H1 (cell line): ENCODE measurements at regions not wholly inside any gene's neighbourhood (a gene's known extent, or its start where the extent isn't known, plus 50 kb on each side); places are given as distances from the start of the nearest gene placed in this dataset.

Experiments used
- CTCF ChIA-PET: fragments of 300-600 bp; sonication (Branson Sonifier 250); formaldehyde crosslinking; loops from one replicate; lab custom pipeline; 2021; ENCODE audit not compliant: partially characterized antibody; lab: Charles Lee
- POLR2A ChIA-PET: fragments of 300-600 bp; sonication (Branson Sonifier 250); formaldehyde crosslinking; loops from one replicate; lab custom pipeline; 2021; ENCODE audit warnings: inconsistent platforms; ENCODE audit not compliant: partially characterized antibody; lab: Charles Lee
- DNase-seq, 2 experiments: peaks; one replicate each; pipeline versions ENCODE4 v3.0.0 to v3.0.0-alpha.2; 2010 to 2022; ENCODE audit warnings: low spot score in 2 of 2, low read depth in 1 of 2, mixed read lengths in 1 of 2
- FAIRE-seq: peaks from 2 replicates; lab custom pipeline; 2011; peaks lifted over from hg19 to GRCh38; lab: Jason Lieb, UNC
- H2AFZ ChIP-seq: 2 replicates; pipeline ENCODE4 v1.8.1; 2012; ENCODE audit warnings: low read length, inconsistent platforms
- H2AK5ac ChIP-seq: 2 replicates; pipeline ENCODE4 v1.6.1; 2013; ENCODE audit warnings: low read depth, low read length
- H2BK120ac ChIP-seq: replicated peaks from 2 replicates; pipeline ENCODE3; 2013; ENCODE audit warnings: low read depth, low read length, inconsistent platforms
- H2BK12ac ChIP-seq: 2 replicates; pipeline ENCODE4 v1.6.1; 2013; ENCODE audit warnings: low read depth, low read length
- H2BK15ac ChIP-seq: 2 replicates; pipeline ENCODE4 v1.6.1; 2013; ENCODE audit warnings: low read length
- H2BK20ac ChIP-seq: 2 replicates; pipeline ENCODE4 v1.6.1; 2013; ENCODE audit warnings: low read length
- H2BK5ac ChIP-seq: 2 replicates; pipeline ENCODE4 v1.6.1; 2013; ENCODE audit warnings: low read depth, low read length
- H3K14ac ChIP-seq: 2 replicates; pipeline ENCODE4 v1.6.1; 2013; ENCODE audit warnings: inconsistent platforms; ENCODE audit not compliant: insufficient read length
- H3K18ac ChIP-seq: 2 replicates; pipeline ENCODE4 v1.6.1; 2013; ENCODE audit warnings: low read length; ENCODE audit errors: extremely low read depth
- H3K23ac ChIP-seq: 2 replicates; pipeline ENCODE4 v1.6.1; 2013; ENCODE audit warnings: inconsistent platforms; ENCODE audit not compliant: insufficient read length
- H3K23me2 ChIP-seq: 2 replicates; pipeline ENCODE4 v1.6.1; 2013; ENCODE audit warnings: low read depth, low read length
- H3K27ac ChIP-seq: 2 replicates; pipeline ENCODE4 v1.6.1; 2011; ENCODE audit warnings: low read depth, low read length, inconsistent platforms
- H3K27me3 ChIP-seq, 4 experiments: replicated peaks in 1 of 4; 1 replicate in 1 of 4; 2 replicates in 3 of 4; pipeline versions ENCODE4 v1.6.1 to v1.8.1; 2011 to 2013; ENCODE audit warnings: low read length in 3 of 4, mild to moderate bottlenecking in 3 of 4, inconsistent platforms in 2 of 4, mixed read lengths in 2 of 4, moderate library complexity in 1 of 4; ENCODE audit not compliant: control insufficient read depth in 3 of 4, insufficient read depth in 3 of 4; ENCODE audit errors: extremely low read depth in 1 of 4
- H3K36me3 ChIP-seq, 4 experiments: 2 replicates each; pipeline versions ENCODE4 v1.6.1 to v1.8.1; 2011 to 2013; ENCODE audit warnings: mild to moderate bottlenecking in 4 of 4, low read length in 3 of 4, moderate library complexity in 2 of 4, control low read depth in 1 of 4, inconsistent platforms in 1 of 4; ENCODE audit not compliant: insufficient read depth in 4 of 4, control insufficient read depth in 2 of 4
- H3K4ac ChIP-seq: replicated peaks from 2 replicates; pipeline ENCODE3; 2013; ENCODE audit warnings: low read length, low read depth, mixed read lengths, inconsistent platforms; ENCODE audit not compliant: insufficient read length
- H3K4me1 ChIP-seq, 4 experiments: replicated peaks in 1 of 4; 1 replicate in 1 of 4; 2 replicates in 3 of 4; pipeline versions ENCODE4 v1.6.1 to v1.8.1; 2011 to 2013; ENCODE audit warnings: low read length in 3 of 4, inconsistent platforms in 2 of 4, mixed read lengths in 1 of 4; ENCODE audit not compliant: insufficient read depth in 4 of 4, control insufficient read depth in 3 of 4
- H3K4me2 ChIP-seq, 2 experiments: 2 replicates each; pipeline versions ENCODE4 v1.6.1 to v1.8.1; 2011 to 2013; ENCODE audit warnings: low read depth in 2 of 2, low read length in 2 of 2, control low read depth in 1 of 2, inconsistent platforms in 1 of 2, mild to moderate bottlenecking in 1 of 2; ENCODE audit not compliant: insufficient read depth in 1 of 2
- H3K4me3 ChIP-seq, 4 experiments: fragments of 200-600, 300-600 bp in 1 of 4; sonication (generic), shearing (Covaris generic), sonication (Bioruptor Twin) in 1 of 4; 2 replicates each; pipeline versions ENCODE4 v1.5.1 to v1.8.1; 2011 to 2016; ENCODE audit warnings: low read length in 4 of 4, low read depth in 3 of 4, control low read depth in 2 of 4, inconsistent platforms in 2 of 4, mild to moderate bottlenecking in 2 of 4, mixed read lengths in 1 of 4, moderate library complexity in 1 of 4; ENCODE audit not compliant: insufficient read depth in 2 of 4; ENCODE audit errors: extremely low read depth in 1 of 4
- H3K56ac ChIP-seq: replicated peaks from 2 replicates; pipeline ENCODE3; 2013; ENCODE audit warnings: low read depth, mild to moderate bottlenecking, mixed read lengths, low read length, inconsistent platforms; ENCODE audit not compliant: insufficient read length
- H3K79me1 ChIP-seq: 2 replicates; pipeline ENCODE4 v1.6.1; 2013; ENCODE audit warnings: low read depth, low read length, control low read depth
- H3K79me2 ChIP-seq, 2 experiments: 2 replicates each; pipeline versions ENCODE4 v1.6.1 to v1.8.1; 2012 to 2013; ENCODE audit warnings: low read length in 2 of 2, mild to moderate bottlenecking in 2 of 2, inconsistent platforms in 1 of 2; ENCODE audit not compliant: insufficient read depth in 2 of 2, control insufficient read depth in 1 of 2
- H3K9ac ChIP-seq, 4 experiments: replicated peaks in 1 of 4; 1 replicate in 1 of 4; 2 replicates in 3 of 4; pipeline versions ENCODE4 v1.6.1 to v1.8.1; 2011 to 2013; ENCODE audit warnings: low read depth in 3 of 4, low read length in 3 of 4, control low read depth in 2 of 4, mild to moderate bottlenecking in 2 of 4, moderate library complexity in 2 of 4, inconsistent platforms in 1 of 4; ENCODE audit errors: extremely low read depth in 1 of 4
- H3K9me3 ChIP-seq, 2 experiments: 2 replicates each; pipeline versions ENCODE4 v1.6.1 to v1.8.1; 2012 to 2013; ENCODE audit warnings: mild to moderate bottlenecking in 2 of 2, moderate library complexity in 2 of 2, control low read depth in 1 of 2, inconsistent platforms in 1 of 2, low read depth in 1 of 2, low read length in 1 of 2, mixed read lengths in 1 of 2; ENCODE audit not compliant: insufficient read depth in 2 of 2
- H4K20me1 ChIP-seq, 2 experiments: replicated peaks in 1 of 2; 2 replicates each; pipeline versions ENCODE3 to v1.8.1; 2011 to 2013; ENCODE audit warnings: inconsistent platforms in 2 of 2, low read length in 2 of 2, mild to moderate bottlenecking in 1 of 2; ENCODE audit not compliant: insufficient read depth in 2 of 2, control insufficient read depth in 1 of 2
- H4K5ac ChIP-seq: 2 replicates; pipeline ENCODE4 v1.6.1; 2013; ENCODE audit warnings: low read length, low read depth, mixed read lengths, inconsistent platforms; ENCODE audit not compliant: insufficient read length
- H4K8ac ChIP-seq: 2 replicates; pipeline ENCODE4 v1.8.0; 2013; ENCODE audit warnings: mild to moderate bottlenecking, moderate library complexity, low read length, inconsistent platforms; ENCODE audit not compliant: insufficient read depth; ENCODE audit errors: extremely low read depth
- H4K91ac ChIP-seq: replicated peaks from 2 replicates; pipeline ENCODE3; 2013; ENCODE audit warnings: low read length, mixed read lengths, inconsistent platforms; ENCODE audit not compliant: insufficient read length
- ASH2L ChIP-seq: fragments of 200-600, 300-600 bp; sonication (generic); IDR thresholded peaks from one replicate; pipeline ENCODE4 v1.7.1; 2017; ENCODE audit warnings: low read length
- CHD2 ChIP-seq: IDR thresholded peaks from 2 replicates; pipeline ENCODE4 v1.6.1; 2012; ENCODE audit warnings: low read length, improper control_type of control experiment
- EGR1 ChIP-seq: IDR thresholded peaks from 2 replicates; pipeline ENCODE4 v1.6.1; 2011; ENCODE audit warnings: low read depth, low read length, borderline replicate concordance
- GABPA ChIP-seq: IDR thresholded peaks from 2 replicates; pipeline ENCODE4 v1.6.1; 2011; ENCODE audit warnings: mild to moderate bottlenecking, low read length, moderate library complexity, borderline replicate concordance; ENCODE audit not compliant: insufficient read depth
- GTF2F1 ChIP-seq: IDR thresholded peaks from 2 replicates; pipeline ENCODE4 v1.6.1; 2012; ENCODE audit warnings: low read depth, low read length, improper control_type of control experiment, borderline replicate concordance
- PHF8 ChIP-seq: fragments of 200-600 bp; sonication (generic); conservative IDR thresholded peaks from 2 replicates; pipeline ENCODE4 v1.7.1; 2012; ENCODE audit warnings: low read depth, mild to moderate bottlenecking, inconsistent platforms, low read length, moderate library complexity
- POLR2A ChIP-seq, 2 experiments: IDR thresholded peaks; 1 replicate in 1 of 2; 2 replicates in 1 of 2; pipeline ENCODE4 v1.6.1; 2011; ENCODE audit warnings: low read depth in 2 of 2, low read length in 2 of 2, mild to moderate bottlenecking in 2 of 2; ENCODE audit errors: control extremely low read depth in 1 of 2
- RAD21 ChIP-seq, 2 experiments: IDR thresholded peaks in 1 of 2; conservative IDR thresholded peaks in 1 of 2; 2 replicates each; pipeline ENCODE4 v1.6.1; 2011; ENCODE audit warnings: low read depth in 2 of 2, low read length in 2 of 2, improper control_type of control experiment in 1 of 2, inconsistent platforms in 1 of 2, mild to moderate bottlenecking in 1 of 2, moderate library complexity in 1 of 2
- RNF2 ChIP-seq: fragments of 200-900, 300-1000 bp; sonication (generic); IDR thresholded peaks from 2 replicates; pipeline ENCODE4 v1.7.1; 2016; ENCODE audit warnings: borderline replicate concordance, low read depth, mild to moderate bottlenecking, antibody characterized with exemption, low read length; ENCODE audit not compliant: poor library complexity, severe bottlenecking; ENCODE audit errors: missing control alignments
- SAP30 ChIP-seq: fragments of 300-600 bp; sonication (generic); IDR thresholded peaks from 2 replicates; pipeline ENCODE4 v1.7.1; 2012; ENCODE audit warnings: low read length, moderate library complexity, mild to moderate bottlenecking, inconsistent platforms; ENCODE audit not compliant: insufficient read depth, insufficient replicate concordance
- SIN3A ChIP-seq, 2 experiments: IDR thresholded peaks in 1 of 2; conservative IDR thresholded peaks in 1 of 2; 2 replicates each; pipeline ENCODE4 v1.6.1; 2011 to 2012; ENCODE audit warnings: low read length in 2 of 2, improper control_type of control experiment in 1 of 2, low read depth in 1 of 2, mild to moderate bottlenecking in 1 of 2
- SIX5 ChIP-seq: IDR thresholded peaks from 2 replicates; pipeline ENCODE4 v1.6.1; 2011; ENCODE audit warnings: mild to moderate bottlenecking, low read depth, low read length
- TCF12 ChIP-seq: IDR thresholded peaks from 2 replicates; pipeline ENCODE4 v1.6.1; 2011; ENCODE audit warnings: low read depth, mild to moderate bottlenecking, low read length
- ZNF274 ChIP-seq: IDR thresholded peaks from 2 replicates; pipeline ENCODE4 v1.7.0; 2012; ENCODE audit warnings: low read length, borderline replicate concordance; ENCODE audit errors: extremely low read depth
- WGBS, 2 experiments: shearing (Covaris generic) in 1 of 2; methylation state at CpG; one replicate each; pipeline versions ENCODE4 v1.1.6 to v1.1.7; 2013 to 2015; ENCODE audit warnings: low lambda C conversion rate in 2 of 2, mixed read lengths in 2 of 2, inconsistent platforms in 1 of 2, low coverage in 1 of 2, missing lambda C conversion rate in 1 of 2; ENCODE audit not compliant: insufficient replicate concordance in 2 of 2, insufficient coverage in 1 of 2, insufficient read length in 1 of 2; ENCODE audit errors: extremely low coverage in 1 of 2, missing lambda C conversion rate in 1 of 2; 5-methylcytosine and 5-hydroxymethylcytosine counted together

GRCh38 chr13:102452836-102453235 lies 51.0 kb upstream of the FGF14 start:
- H3K14ac ChIP-seq: no peak overlapping the region
- no peak overlapping the region for H4K8ac ChIP-seq
- DNase-seq (no peak), FAIRE-seq (no peak)
- H3K79me2 ChIP-seq: no peaks in the 10 kb centered on the region
- no peak overlapping the region for H3K4me3 ChIP-seq
- ChIA-PET CTCF (interaction anchor here (0.9 kb wide), 1 partner anchor 22 kb away, joined by 3 read pairs; no protein-coding TSS in a partner anchor), POLR2A (no interaction called here)
- no peak overlapping the region for H2AFZ ChIP-seq
- no peak overlapping the region for H2AK5ac ChIP-seq
- no peaks in the 10 kb centered on the region for H3K36me3 ChIP-seq
- no peak overlapping the region for H3K4me2 ChIP-seq
- no peak overlapping the region for H3K56ac ChIP-seq
- no peaks in the 10 kb centered on the region for H3K9me3 ChIP-seq
- no peak overlapping the region for H4K5ac ChIP-seq
- H2BK5ac ChIP-seq: no peak overlapping the region
- no peak overlapping the region for H2BK15ac ChIP-seq
- no peaks in the 10 kb centered on the region for H3K27me3 ChIP-seq
- H3K23me2 ChIP-seq: no peaks in the 10 kb centered on the region
- no peak overlapping the region for H3K4ac ChIP-seq
- no peak overlapping the region for H2BK12ac ChIP-seq
- no peak overlapping the region for H3K9ac ChIP-seq
- H3K79me1 ChIP-seq: no peaks in the 10 kb centered on the region
- H4K20me1 ChIP-seq: no peaks in the 10 kb centered on the region
- no peak overlapping the region for H4K91ac ChIP-seq
- no peak overlapping the region for H3K27ac ChIP-seq
- H2BK120ac ChIP-seq: no peak overlapping the region
- 89% methylated on average over 2 of the region's 2 CpGs; no CpG with 5 or more reads in 1 of the 2 experiments for WGBS, 2 experiments
- H3K18ac ChIP-seq: no peak overlapping the region
- H3K23ac ChIP-seq: no peak overlapping the region
- H3K4me1 ChIP-seq: no peaks in the 10 kb centered on the region
- H2BK20ac ChIP-seq: no peak overlapping the region
- TF ChIP-seq RNF2: no peak
- no peak for TF ChIP-seq RAD21 (IDR thresholded peaks at IDR 0.05 in 1 of 2, conservative IDR thresholded peaks at IDR 0.05 in 1 of 2; ENCODE audit: low read depth in 2 of 2, low read length in 2 of 2)
- TF ChIP-seq ZNF274: no peak
- no peak for TF ChIP-seq GABPA
- TF ChIP-seq POLR2A (IDR thresholded peaks at IDR 0.05; ENCODE audit: control extremely low read depth in 1 of 2, low read depth in 2 of 2, low read length in 2 of 2): no peak
- TF ChIP-seq SAP30: no peak
- no peak for TF ChIP-seq SIX5
- no peak for TF ChIP-seq TCF12
- no peak for TF ChIP-seq ASH2L
- TF ChIP-seq EGR1: no peak
- no peak for TF ChIP-seq PHF8
- no peak for TF ChIP-seq CHD2
- TF ChIP-seq GTF2F1: no peak
- TF ChIP-seq SIN3A (conservative IDR thresholded peaks at IDR 0.05 in 1 of 2, IDR thresholded peaks at IDR 0.05 in 1 of 2; ENCODE audit: low read depth in 1 of 2, low read length in 2 of 2): no peak
